Kidney (tissue), 13 donors: ENCODE measurements at regions not wholly inside any gene's neighbourhood (a gene's known extent, or its start where the extent isn't known, plus 50 kb on each side); places are given as distances from the start of the nearest gene placed in this dataset.

ENCODE experiments used
- DNase-seq, 5 donors: peaks; one replicate each; pipeline ENCODE4 v3.0.0-alpha.2; 2013 to 2020
- FAIRE-seq: peaks from 2 replicates; lab custom pipeline; 2012; peaks lifted over from hg19 to GRCh38; lab: Jason Lieb, UNC
- H3K27ac ChIP-seq, 2 donors: one replicate each; pipeline ENCODE4 v1.7.0; 2013; ENCODE audit warnings: low read depth in 2 of 2, low read length in 2 of 2, inconsistent platforms in 1 of 2
- H3K27me3 ChIP-seq: one replicate; pipeline ENCODE4 v1.7.1; 2013; ENCODE audit warnings: low read length, inconsistent platforms; ENCODE audit not compliant: control insufficient read depth, insufficient read depth
- H3K36me3 ChIP-seq, 3 donors: one replicate each; pipeline versions ENCODE4 v1.7.0 to v1.7.1; 2013; ENCODE audit warnings: low read length in 3 of 3, control low read depth in 1 of 3, inconsistent platforms in 1 of 3; ENCODE audit not compliant: insufficient read depth in 3 of 3, control insufficient read depth in 2 of 3
- H3K4me1 ChIP-seq, 3 donors: one replicate each; pipeline versions ENCODE4 v1.7.0 to v1.7.1; 2013; ENCODE audit warnings: low read length in 3 of 3, inconsistent platforms in 1 of 3, low read depth in 1 of 3; ENCODE audit not compliant: control insufficient read depth in 2 of 3, insufficient read depth in 2 of 3
- H3K4me3 ChIP-seq, 3 donors: one replicate each; pipeline versions ENCODE4 v1.7.0 to v1.8.1; 2013; ENCODE audit warnings: low read length in 3 of 3, control low read depth in 1 of 3, inconsistent platforms in 1 of 3
- H3K9ac ChIP-seq, 3 donors: one replicate each; pipeline versions ENCODE4 v1.7.0 to v1.7.1; 2013; ENCODE audit warnings: low read length in 3 of 3, control low read depth in 1 of 3, inconsistent platforms in 1 of 3
- H3K9me3 ChIP-seq, 3 donors: one replicate each; pipeline versions ENCODE4 v1.7.0 to v1.7.1; 2013; ENCODE audit warnings: low read length in 3 of 3, control low read depth in 1 of 3, inconsistent platforms in 1 of 3; ENCODE audit not compliant: control insufficient read depth in 2 of 3, insufficient read depth in 1 of 3
- intact Hi-C: fragments of 100-400 bp; cut with DNase I; formaldehyde crosslinking; loops from one replicate; pipeline ENCODE4 v1.11.1; 2022
- TF ChIP-seq, protein P1 (sequence below): IDR thresholded peaks from 3 replicates; pipeline ENCODE4 v1.5.1; 2012; ENCODE audit warnings: mild to moderate bottlenecking, moderate library complexity, borderline replicate concordance; ENCODE audit not compliant: insufficient read depth; ENCODE audit errors: extremely low read depth
- donor health status: control.
- donor health status: control.
- donor health status: control.
- donor health status: control.
- donor health status: control.
- donor health status: DM: yes; HTN: yes; CAD: no.
- donor health status: Normal renal cell carcinoma (clear cell type).

DNA sequence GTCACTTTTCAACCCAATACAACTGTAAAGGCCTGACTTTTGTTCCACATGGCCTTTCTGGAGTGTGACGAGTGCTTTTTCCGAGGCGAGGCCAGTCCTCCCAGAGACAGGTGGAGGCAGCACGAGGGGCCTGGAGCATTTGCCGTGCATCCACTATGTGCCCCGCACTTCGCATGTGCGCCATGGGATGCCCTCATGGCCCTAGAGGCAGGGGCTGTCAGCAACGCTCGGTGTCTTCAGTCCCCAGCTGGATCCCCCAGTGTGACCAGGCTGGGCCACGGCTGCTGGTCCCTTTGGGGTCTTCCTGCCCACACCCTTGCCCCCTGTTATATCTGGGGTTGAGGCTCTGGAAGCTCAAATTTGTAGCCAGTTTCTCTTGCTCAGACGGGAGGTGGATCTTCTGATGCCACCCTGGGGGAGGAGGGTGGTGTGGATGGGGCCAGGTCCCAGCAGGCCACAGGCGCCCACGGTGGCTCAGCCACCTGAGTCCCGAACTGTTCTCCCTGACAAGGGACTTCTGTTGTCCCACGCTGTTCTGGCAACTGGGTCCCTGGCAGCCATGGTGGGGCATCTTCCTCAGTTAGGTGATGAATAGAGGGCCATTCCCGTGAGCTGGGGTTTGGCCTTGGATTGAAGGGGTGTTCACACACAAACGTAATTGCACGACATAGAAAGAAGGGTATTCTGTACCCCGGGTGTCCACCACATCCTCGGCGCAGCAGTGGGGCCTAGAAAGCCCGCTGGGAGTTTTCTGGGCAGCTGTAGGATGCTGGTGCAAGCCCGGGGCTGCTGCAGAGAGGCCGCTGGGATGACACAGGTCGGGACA is 100.9 kb downstream of the CTTN start:
- Histone ChIP-seq H3K27ac (no peak overlapping the region), H3K27me3 (no peaks in the 10 kb centered on the region), H3K4me1 (no peaks in the 10 kb centered on the region), H3K9me3 (no peaks in the 10 kb centered on the region), H3K4me3 (no peak overlapping the region), H3K9ac (no peak overlapping the region), H3K36me3 (no peaks in the 10 kb centered on the region)
- no peak for FAIRE-seq
- TF ChIP-seq, protein P1, sequence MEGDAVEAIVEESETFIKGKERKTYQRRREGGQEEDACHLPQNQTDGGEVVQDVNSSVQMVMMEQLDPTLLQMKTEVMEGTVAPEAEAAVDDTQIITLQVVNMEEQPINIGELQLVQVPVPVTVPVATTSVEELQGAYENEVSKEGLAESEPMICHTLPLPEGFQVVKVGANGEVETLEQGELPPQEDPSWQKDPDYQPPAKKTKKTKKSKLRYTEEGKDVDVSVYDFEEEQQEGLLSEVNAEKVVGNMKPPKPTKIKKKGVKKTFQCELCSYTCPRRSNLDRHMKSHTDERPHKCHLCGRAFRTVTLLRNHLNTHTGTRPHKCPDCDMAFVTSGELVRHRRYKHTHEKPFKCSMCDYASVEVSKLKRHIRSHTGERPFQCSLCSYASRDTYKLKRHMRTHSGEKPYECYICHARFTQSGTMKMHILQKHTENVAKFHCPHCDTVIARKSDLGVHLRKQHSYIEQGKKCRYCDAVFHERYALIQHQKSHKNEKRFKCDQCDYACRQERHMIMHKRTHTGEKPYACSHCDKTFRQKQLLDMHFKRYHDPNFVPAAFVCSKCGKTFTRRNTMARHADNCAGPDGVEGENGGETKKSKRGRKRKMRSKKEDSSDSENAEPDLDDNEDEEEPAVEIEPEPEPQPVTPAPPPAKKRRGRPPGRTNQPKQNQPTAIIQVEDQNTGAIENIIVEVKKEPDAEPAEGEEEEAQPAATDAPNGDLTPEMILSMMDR = no peak
- DNase-seq = peak in 2 of 5 donors; percentile 20 to 53
- intact Hi-C loops = no loop called here

DNA sequence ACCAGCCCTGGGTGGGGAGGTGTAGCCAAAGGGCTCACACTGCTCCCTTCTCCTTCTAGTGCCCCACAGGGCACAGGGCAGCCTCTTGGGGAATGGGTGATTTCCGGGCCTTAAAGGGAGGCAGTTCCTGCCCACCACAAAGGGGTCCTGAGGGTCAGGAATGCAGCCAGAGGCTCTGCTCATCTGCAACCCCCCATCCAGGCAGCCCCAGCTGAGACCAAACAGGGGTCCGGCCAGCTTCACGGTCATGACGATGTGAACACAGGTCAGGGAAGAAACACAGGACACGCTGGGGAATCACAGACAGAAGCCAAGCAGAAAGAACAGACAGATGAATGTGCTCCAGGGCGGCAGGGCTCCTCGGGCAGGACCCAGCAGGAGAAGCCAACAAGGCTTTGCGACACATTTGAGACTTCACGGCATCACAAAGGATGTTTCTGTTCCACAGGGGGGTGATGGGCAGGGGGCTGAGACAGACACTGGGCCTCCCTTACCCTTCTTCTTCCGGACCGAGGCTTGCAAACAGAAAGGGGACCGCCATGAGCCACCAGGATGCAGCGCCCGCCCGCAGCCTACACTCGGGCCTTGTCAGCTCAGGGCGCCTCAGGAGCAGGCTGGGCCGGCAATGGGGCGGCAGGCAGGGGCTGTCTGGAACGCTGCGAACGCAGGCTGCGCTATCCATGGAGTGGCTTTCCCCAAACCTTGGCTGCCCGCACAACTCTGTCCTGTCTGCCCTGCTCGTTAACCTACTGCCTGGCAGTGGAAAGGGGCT is 101.9 kb downstream of the CTTN start:
- Histone ChIP-seq H3K9ac (no peak overlapping the region), H3K9me3 (no peaks in the 10 kb centered on the region), H3K36me3 (no peaks in the 10 kb centered on the region), H3K4me3 (no peak overlapping the region), H3K4me1 (no peaks in the 10 kb centered on the region), H3K27me3 (no peaks in the 10 kb centered on the region), H3K27ac (no peak overlapping the region)
- TF ChIP-seq, protein P1 = no peak
- DNase-seq = peak in 2 of 5 donors; percentile 34 to 43
- FAIRE-seq = no peak
- intact Hi-C loops = no loop called here

DNA sequence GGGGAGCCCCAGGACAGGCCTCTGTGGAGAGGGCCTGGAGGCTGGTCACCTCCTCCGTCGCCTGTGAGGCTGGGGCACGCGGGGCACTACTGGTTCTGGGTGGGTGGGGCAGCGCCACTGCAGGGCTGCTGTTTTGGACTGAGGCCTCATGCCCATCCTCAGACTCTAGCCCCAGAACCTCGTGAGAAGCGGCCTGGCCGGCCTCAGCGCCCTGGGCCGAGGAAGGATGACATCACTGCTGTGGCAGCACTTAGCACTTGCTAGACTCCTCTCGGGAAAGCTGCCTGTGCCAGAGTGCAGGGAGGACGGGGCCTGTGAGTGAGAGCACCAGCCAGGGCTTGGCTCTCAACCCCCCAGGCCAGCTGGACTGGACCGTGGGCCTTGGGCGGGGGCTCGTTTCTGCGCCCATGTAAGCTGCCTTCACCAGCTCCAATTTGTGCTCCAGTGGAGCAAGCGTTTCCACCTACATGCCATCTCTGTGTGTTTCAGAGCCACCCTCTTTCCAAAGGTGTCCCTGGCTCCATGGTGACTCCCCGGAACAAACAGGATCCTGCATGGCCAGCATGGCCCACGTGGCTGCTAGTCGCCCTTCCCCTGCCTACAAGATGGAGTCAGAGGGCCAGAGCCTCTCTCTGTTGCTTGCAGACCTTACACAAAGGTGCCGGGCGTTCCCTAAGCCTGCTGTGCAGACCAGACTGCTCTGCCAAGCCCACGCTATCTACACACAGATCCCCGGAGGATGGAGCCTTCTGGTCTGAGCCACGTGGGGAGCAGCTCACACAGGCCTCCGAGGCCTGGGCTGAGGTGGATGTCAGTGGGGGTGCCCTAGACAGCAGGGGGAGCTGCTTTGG is 102.9 kb downstream of the CTTN start:
- Histone ChIP-seq H3K27me3 (no peaks in the 10 kb centered on the region), H3K9ac (no peak overlapping the region), H3K36me3 (no peaks in the 10 kb centered on the region), H3K4me1 (no peaks in the 10 kb centered on the region), H3K4me3 (no peak overlapping the region), H3K9me3 (no peaks in the 10 kb centered on the region), H3K27ac (no peak overlapping the region)
- intact Hi-C loops = no loop called here
- peak in 2 of 5 donors; percentile 44 to 67 for DNase-seq
- TF ChIP-seq, protein P1 = no peak
- FAIRE-seq = no peak
